HepG2 (cell line): ENCODE measurements at regions not wholly inside any gene's neighbourhood (a gene's known extent, or its start where the extent isn't known, plus 50 kb on each side); places are given as distances from the start of the nearest gene placed in this dataset.

ENCODE experiments used
- ATAC-seq: fragments of 200-7000 bp; cut with Tn5 transposase; 3 replicates; pipeline ENCODE4 v1.9.1; 2020; ENCODE audit warnings: mild to moderate bottlenecking, moderate library complexity
- BruUV-seq: library from RNA; stranded (reverse); fragments of 400-500 nt; replicated peaks from 2 replicates; lab custom pipeline; 2021; lab: Mats Ljungman, UMichigan
- CTCF ChIA-PET: fragments of 300-600 bp; formaldehyde crosslinking; extraction: SDS; loops from one replicate; lab custom pipeline; 2021; ENCODE audit warnings: low total read pairs, inconsistent platforms, low intra/inter-chr PET ratio; lab: Yijun Ruan, JAX
- POLR2A ChIA-PET: fragments of 350-600 bp; sonication (Branson Sonifier 250); formaldehyde crosslinking; loops from one replicate; lab custom pipeline; 2020; ENCODE audit warnings: antibody characterized with exemption, inconsistent platforms; lab: Yijun Ruan, JAX
- DNase-seq: peaks from one replicate; pipeline ENCODE4 v3.0.0-alpha.2; 2015; ENCODE audit warnings: low spot score
- FAIRE-seq: peaks from 3 replicates; lab custom pipeline; 2011; peaks lifted over from hg19 to GRCh38; lab: Jason Lieb, UNC
- H2AFZ ChIP-seq: one replicate; pipeline ENCODE4 v1.6.1; 2011; ENCODE audit warnings: low read length, inconsistent platforms
- H3K27ac ChIP-seq: fragments of 300-600 bp; 3 replicates; pipeline ENCODE4 v1.8.0; 2011; ENCODE audit warnings: mixed run types, mild to moderate bottlenecking, mixed read lengths, low read length, inconsistent platforms; ENCODE audit not compliant: insufficient read depth; ENCODE audit errors: extremely low read length
- H3K27me3 ChIP-seq, 2 experiments: fragments of 200-600 bp in 1 of 2; 2 replicates in 1 of 2; 3 replicates in 1 of 2; pipeline versions ENCODE4 v1.6.0 to v1.8.0; 2011; ENCODE audit warnings: low read length in 2 of 2, mild to moderate bottlenecking in 2 of 2, moderate library complexity in 2 of 2, inconsistent platforms in 1 of 2; ENCODE audit not compliant: insufficient read depth in 2 of 2, control insufficient read depth in 1 of 2
- H3K36me3 ChIP-seq, 2 experiments: fragments of 200-600 bp in 1 of 2; replicated peaks in 1 of 2; 2 replicates in 1 of 2; 3 replicates in 1 of 2; pipeline versions ENCODE4 v1.5.1 to v1.8.0; 2011; ENCODE audit warnings: low read length in 2 of 2, inconsistent platforms in 1 of 2; ENCODE audit not compliant: insufficient read depth in 2 of 2, control insufficient read depth in 1 of 2
- H3K4me1 ChIP-seq: 2 replicates; pipeline ENCODE4 v1.5.1; 2012; ENCODE audit warnings: low read length, inconsistent platforms; ENCODE audit not compliant: insufficient read depth
- H3K4me2 ChIP-seq: 2 replicates; pipeline ENCODE4 v1.6.0; 2011; ENCODE audit warnings: low read depth, low read length, inconsistent platforms
- H3K4me3 ChIP-seq, 3 experiments: fragments of 200-600 bp in 1 of 3; sonication (generic), shearing (Covaris generic) in 1 of 3; replicated peaks in 1 of 3; 2 replicates each; pipeline ENCODE4 v1.5.1; 2011 to 2016; ENCODE audit warnings: low read length in 3 of 3, inconsistent platforms in 2 of 3, low read depth in 2 of 3, mild to moderate bottlenecking in 2 of 3, control low read depth in 1 of 3, mixed read lengths in 1 of 3; ENCODE audit not compliant: insufficient read depth in 1 of 3
- H3K79me2 ChIP-seq: one replicate; pipeline ENCODE4 v1.6.1; 2011; ENCODE audit warnings: low read length, inconsistent platforms; ENCODE audit not compliant: insufficient read depth
- H3K9ac ChIP-seq: 2 replicates; pipeline ENCODE4 v1.6.0; 2011; ENCODE audit warnings: mild to moderate bottlenecking, low read depth, low read length, inconsistent platforms; ENCODE audit not compliant: insufficient read depth
- H3K9me3 ChIP-seq: 2 replicates; pipeline ENCODE4 v1.5.1; 2012; ENCODE audit warnings: mild to moderate bottlenecking, low read length
- H4K20me1 ChIP-seq: 2 replicates; pipeline ENCODE4 v1.6.0; 2011; ENCODE audit warnings: inconsistent platforms, mild to moderate bottlenecking, low read length, moderate library complexity; ENCODE audit not compliant: insufficient read depth
- GZF1 ChIP-seq: sonication (generic); formaldehyde crosslinking; IDR thresholded peaks from 2 replicates; pipeline ENCODE4 v1.5.1; 2020; ENCODE audit warnings: mild to moderate bottlenecking, missing genetic modification reagents
- MED13 ChIP-seq: sonication (generic); formaldehyde crosslinking; IDR thresholded peaks from 2 replicates; pipeline ENCODE4 v1.5.0; 2020; ENCODE audit warnings: missing genetic modification reagents
- WGBS: methylation state at CpG from one replicate; pipeline ENCODE4 v1.1.6; 2017; ENCODE audit warnings: low lambda C conversion rate; 5-methylcytosine and 5-hydroxymethylcytosine counted together
- in situ Hi-C: cut with HindIII; loops from 2 replicates; pipeline ENCODE4 v1.10.0; 2017; ENCODE audit warnings: low pct_unique_long_range_greater_than_20kb; ENCODE audit not compliant: extremely low pct_ligation_motif_present
- intact Hi-C: fragments of 100-400 bp; cut with micrococcal nuclease; formaldehyde crosslinking; loops from one replicate; pipeline ENCODE4 v1.10.0; 2022; ENCODE audit not compliant: unreplicated experiment
- TF ChIP-seq, protein P1 (sequence below): sonication (generic); formaldehyde crosslinking; IDR thresholded peaks from 2 replicates; pipeline ENCODE4 v1.5.1; 2020; ENCODE audit warnings: mild to moderate bottlenecking, missing genetic modification reagents, borderline replicate concordance
- TF ChIP-seq, protein P2 (sequence below): sonication (generic); formaldehyde crosslinking; IDR thresholded peaks from 2 replicates; pipeline ENCODE4 v1.8.0; 2022; ENCODE audit warnings: mild to moderate bottlenecking, missing genetic modification reagents; ENCODE audit not compliant: insufficient replicate concordance
- TF ChIP-seq, protein P3 (sequence below): sonication (generic); formaldehyde crosslinking; IDR thresholded peaks from 2 replicates; pipeline ENCODE4 v1.5.0; 2020; ENCODE audit warnings: missing genetic modification reagents
- TF ChIP-seq, protein P4 (sequence below): sonication (generic); formaldehyde crosslinking; IDR thresholded peaks from 2 replicates; pipeline ENCODE4 v1.8.0; 2022; ENCODE audit warnings: missing genetic modification reagents, mild to moderate bottlenecking, borderline replicate concordance

DNA sequence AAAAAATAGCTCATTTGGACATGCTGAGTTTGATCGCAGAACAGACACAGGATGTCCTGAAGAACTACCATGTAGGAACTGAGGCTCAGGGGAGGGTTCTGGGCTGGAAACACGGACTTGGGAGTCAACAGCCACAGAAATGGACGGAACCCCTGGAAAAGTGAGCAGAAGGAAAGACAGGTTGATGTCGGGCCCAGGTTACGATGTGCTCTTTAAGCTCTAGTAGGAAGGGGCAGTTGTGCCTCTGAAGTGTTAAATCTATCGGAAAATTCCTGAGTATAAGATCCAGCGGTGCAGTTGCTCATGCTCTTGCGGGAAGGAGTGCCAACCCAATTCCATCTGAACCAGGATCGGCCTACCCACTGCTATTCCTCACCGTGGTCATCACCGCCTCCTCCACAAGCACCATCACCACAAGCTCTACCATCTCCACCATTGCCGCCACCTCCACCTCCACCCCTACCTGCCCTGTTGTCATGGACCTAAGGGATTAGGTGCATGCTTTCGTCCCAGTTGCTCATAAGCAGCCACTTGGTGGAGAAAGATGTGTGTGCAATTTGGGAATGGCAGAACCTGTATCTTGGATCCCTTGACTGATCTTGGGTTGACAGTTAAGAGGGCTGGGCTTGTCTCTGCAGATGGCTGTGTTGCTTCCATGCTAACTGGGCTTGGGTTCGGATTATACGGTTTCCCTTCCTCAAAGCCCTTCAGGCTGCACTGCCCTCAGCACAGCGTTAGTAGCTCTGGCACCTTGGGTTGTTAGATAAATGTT, 108.5 kb downstream of the ASB7 start:
- Histone ChIP-seq H2AFZ (no peak overlapping the region), H3K4me2 (no peak overlapping the region), H3K9me3 (no peaks in the 10 kb centered on the region), H3K27me3 (peaks cover 0 to 47% of the 10 kb centered on the region in 2 experiments; a peak in 3 of 5 replicates), H3K36me3 (no peaks in the 10 kb centered on the region), H4K20me1 (peaks cover 21% of the 10 kb centered on the region), H3K4me1 (peaks cover 31% of the 10 kb centered on the region), H3K4me3 (no peak overlapping the region), H3K79me2 (no peaks in the 10 kb centered on the region), H3K27ac (no peak overlapping the region), H3K9ac (no peak overlapping the region)
- CTCF ChIA-PET, result no interaction called here
- 83% methylated on average over 15 of the region's 16 CpGs for WGBS
- intact Hi-C loops, result no loop called here
- no peak for FAIRE-seq
- TF ChIP-seq MED13 (CRISPR knock-in tag), result no peak
- TF ChIP-seq, protein P1, sequence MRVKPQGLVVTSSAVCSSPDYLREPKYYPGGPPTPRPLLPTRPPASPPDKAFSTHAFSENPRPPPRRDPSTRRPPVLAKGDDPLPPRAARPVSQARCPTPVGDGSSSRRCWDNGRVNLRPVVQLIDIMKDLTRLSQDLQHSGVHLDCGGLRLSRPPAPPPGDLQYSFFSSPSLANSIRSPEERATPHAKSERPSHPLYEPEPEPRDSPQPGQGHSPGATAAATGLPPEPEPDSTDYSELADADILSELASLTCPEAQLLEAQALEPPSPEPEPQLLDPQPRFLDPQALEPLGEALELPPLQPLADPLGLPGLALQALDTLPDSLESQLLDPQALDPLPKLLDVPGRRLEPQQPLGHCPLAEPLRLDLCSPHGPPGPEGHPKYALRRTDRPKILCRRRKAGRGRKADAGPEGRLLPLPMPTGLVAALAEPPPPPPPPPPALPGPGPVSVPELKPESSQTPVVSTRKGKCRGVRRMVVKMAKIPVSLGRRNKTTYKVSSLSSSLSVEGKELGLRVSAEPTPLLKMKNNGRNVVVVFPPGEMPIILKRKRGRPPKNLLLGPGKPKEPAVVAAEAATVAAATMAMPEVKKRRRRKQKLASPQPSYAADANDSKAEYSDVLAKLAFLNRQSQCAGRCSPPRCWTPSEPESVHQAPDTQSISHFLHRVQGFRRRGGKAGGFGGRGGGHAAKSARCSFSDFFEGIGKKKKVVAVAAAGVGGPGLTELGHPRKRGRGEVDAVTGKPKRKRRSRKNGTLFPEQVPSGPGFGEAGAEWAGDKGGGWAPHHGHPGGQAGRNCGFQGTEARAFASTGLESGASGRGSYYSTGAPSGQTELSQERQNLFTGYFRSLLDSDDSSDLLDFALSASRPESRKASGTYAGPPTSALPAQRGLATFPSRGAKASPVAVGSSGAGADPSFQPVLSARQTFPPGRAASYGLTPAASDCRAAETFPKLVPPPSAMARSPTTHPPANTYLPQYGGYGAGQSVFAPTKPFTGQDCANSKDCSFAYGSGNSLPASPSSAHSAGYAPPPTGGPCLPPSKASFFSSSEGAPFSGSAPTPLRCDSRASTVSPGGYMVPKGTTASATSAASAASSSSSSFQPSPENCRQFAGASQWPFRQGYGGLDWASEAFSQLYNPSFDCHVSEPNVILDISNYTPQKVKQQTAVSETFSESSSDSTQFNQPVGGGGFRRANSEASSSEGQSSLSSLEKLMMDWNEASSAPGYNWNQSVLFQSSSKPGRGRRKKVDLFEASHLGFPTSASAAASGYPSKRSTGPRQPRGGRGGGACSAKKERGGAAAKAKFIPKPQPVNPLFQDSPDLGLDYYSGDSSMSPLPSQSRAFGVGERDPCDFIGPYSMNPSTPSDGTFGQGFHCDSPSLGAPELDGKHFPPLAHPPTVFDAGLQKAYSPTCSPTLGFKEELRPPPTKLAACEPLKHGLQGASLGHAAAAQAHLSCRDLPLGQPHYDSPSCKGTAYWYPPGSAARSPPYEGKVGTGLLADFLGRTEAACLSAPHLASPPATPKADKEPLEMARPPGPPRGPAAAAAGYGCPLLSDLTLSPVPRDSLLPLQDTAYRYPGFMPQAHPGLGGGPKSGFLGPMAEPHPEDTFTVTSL (CRISPR knock-in tag), result no peak
- TF ChIP-seq, protein P2, sequence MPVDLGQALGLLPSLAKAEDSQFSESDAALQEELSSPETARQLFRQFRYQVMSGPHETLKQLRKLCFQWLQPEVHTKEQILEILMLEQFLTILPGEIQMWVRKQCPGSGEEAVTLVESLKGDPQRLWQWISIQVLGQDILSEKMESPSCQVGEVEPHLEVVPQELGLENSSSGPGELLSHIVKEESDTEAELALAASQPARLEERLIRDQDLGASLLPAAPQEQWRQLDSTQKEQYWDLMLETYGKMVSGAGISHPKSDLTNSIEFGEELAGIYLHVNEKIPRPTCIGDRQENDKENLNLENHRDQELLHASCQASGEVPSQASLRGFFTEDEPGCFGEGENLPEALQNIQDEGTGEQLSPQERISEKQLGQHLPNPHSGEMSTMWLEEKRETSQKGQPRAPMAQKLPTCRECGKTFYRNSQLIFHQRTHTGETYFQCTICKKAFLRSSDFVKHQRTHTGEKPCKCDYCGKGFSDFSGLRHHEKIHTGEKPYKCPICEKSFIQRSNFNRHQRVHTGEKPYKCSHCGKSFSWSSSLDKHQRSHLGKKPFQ (CRISPR knock-in tag), result no peak
- no peak for TF ChIP-seq GZF1 (CRISPR knock-in tag)
- TF ChIP-seq, protein P3, sequence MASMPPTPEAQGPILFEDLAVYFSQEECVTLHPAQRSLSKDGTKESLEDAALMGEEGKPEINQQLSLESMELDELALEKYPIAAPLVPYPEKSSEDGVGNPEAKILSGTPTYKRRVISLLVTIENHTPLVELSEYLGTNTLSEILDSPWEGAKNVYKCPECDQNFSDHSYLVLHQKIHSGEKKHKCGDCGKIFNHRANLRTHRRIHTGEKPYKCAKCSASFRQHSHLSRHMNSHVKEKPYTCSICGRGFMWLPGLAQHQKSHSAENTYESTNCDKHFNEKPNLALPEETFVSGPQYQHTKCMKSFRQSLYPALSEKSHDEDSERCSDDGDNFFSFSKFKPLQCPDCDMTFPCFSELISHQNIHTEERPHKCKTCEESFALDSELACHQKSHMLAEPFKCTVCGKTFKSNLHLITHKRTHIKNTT, result no peak
- TF ChIP-seq, protein P4, sequence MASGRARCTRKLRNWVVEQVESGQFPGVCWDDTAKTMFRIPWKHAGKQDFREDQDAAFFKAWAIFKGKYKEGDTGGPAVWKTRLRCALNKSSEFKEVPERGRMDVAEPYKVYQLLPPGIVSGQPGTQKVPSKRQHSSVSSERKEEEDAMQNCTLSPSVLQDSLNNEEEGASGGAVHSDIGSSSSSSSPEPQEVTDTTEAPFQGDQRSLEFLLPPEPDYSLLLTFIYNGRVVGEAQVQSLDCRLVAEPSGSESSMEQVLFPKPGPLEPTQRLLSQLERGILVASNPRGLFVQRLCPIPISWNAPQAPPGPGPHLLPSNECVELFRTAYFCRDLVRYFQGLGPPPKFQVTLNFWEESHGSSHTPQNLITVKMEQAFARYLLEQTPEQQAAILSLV (CRISPR knock-in tag), result no peak
- DNase-seq, result no peak
- POLR2A ChIA-PET, result no interaction called here
- no TSS peak for BruUV-seq
- no peak for ATAC-seq
- in situ Hi-C loops, result no loop called here
